GM19035 (cell line): ENCODE measurements at regions not wholly inside any gene's neighbourhood (a gene's known extent, or its start where the extent isn't known, plus 50 kb on each side); places are given as distances from the start of the nearest gene placed in this dataset.
"Not testable (repeated sequence)": the region's sequence is repeated elsewhere in the genome, so short reads cannot be mapped to it uniquely, and the experiment has no call there.

Experiments used
- ATAC-seq: cut with Tn5 transposase; IDR thresholded peaks from one replicate; pipeline ENCODE4 v1.9.1; 2021; ENCODE audit not compliant: unreplicated experiment

DNA sequence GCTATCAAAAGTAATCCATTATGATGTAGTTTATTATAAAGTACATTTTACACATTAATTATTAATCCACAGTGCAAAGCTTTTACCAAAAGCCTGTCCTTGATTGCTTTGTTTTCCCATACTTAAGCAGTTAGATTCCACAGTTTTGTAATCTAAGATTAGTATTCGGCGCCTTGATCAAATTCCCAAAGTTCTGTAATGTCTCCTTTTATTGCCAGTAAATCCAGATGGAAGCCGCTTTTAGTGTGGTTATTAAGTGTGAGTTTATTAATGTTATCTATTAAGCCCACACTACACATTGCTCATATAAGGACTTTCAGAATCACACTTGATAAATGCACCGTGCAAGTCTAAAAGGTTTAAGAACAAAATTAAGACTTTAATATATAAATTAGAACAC is 199.2 kb upstream of the PKN2 start:
- no peak for ATAC-seq

DNA sequence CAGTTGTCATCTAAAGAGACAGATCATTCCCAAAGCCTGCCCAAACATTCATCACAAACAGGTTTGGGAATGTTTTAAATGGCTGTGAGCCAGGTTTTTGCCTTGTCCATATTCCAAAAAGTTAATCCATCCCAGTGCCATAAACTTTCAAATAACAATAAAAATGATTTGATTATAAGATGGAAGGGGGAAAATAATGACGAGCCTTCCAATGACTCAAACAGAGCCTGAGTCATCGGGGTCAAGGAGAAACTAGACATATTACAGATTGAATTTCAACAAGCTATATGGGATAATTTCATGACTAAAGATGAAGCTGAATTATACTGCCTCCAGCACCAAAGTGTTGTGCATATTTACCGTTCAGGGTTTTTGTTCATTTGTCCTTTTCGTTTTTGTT is 195.8 kb upstream of the PKN2 start:
- no peak for ATAC-seq

DNA sequence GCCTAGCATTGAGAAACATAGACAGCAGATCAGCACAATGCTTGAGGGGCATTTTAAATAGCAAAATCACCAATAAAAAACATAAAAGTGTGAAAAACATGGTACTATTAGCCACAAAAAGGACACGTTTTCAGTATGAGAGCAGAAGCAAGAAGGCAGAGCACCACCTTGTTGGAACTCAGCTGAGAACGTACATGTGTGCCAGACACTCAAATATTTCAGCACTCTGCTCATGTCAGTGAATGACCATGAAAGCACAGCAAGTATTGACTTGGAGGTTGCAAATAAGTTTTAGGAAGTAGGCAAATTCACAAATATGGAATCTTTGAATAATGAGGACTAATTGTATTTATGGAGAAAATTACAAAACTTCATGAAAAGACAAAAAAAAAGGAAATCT is 193.4 kb upstream of the PKN2 start:
- ATAC-seq, result no peak

DNA sequence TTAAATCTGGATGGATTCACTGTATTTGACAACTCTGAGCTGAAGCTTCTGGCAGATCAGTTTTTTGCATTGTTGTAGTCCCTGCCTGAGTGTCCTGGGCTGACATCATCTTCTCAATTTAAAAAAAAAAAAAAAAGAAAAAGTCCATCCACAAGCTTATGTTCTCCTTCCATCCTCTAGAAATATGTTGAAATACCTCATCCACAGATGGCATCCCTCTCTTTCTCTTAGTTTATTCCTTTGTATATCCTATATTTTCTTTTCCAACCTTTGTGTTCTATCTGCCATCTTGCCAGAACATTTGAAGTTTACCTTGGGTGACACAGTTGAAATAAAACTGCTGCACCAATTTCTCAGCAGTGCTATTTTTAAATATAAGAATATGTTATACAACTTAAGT is 184.4 kb upstream of the PKN2 start:
- no peak for ATAC-seq

DNA sequence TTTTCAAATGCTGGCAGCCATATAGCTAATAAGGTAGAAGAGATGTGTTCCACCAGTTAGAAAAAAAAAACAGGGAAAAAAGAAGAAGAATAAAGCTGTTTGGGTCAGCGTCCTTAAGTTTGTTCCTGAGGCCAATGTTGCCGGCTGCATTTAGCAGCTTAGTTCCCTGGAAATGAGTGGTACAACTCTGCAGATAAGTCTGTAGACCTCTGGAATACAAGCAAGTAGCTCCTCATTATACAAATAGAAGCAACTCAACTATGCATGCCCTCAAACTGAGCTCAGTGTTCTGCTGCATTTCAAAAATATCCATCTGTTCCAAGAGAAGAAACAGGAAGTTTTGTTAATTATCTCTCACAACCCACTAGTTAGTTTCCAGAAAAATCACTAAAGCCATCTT is 181.2 kb upstream of the PKN2 start:
- ATAC-seq, result no peak

DNA sequence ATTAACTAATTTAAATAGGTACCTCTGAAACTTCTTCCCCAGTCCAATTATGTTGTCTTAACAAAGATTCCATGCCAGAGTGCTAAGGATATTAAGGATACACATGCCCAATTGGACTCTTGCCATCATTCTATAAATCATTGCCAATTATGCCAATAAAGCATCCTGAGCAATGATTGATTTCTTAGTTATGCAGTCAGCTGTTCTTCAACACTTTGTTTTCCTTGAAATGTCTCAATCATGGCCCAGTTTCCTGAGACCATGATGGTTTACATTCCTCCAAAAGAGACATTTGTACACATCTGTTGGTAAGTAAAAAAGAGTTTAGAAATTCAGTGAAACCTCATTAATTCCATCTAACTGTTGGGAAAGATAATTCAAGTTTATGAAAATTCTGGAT is 180.4 kb upstream of the PKN2 start:
- ATAC-seq, result no peak

DNA sequence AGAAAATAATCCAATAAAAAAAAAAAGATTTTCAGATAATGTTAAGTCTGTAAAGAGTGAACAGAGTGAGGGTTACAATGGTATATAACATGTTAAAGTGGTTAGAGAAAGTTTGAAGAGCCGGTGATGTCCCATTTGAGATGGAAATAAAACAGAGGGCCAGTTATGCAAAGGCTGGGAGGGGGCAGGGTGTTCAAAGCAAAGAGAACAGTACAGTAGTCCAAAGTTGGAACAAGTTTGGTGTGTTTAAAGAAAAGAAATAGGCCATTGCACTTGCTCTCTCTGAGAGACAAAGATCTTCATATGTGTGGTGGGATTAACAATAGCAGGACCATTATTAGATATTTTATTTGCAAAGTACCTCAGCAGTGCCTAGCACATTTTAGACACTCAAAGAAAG is 179.5 kb upstream of the PKN2 start:
- ATAC-seq, result no peak

DNA sequence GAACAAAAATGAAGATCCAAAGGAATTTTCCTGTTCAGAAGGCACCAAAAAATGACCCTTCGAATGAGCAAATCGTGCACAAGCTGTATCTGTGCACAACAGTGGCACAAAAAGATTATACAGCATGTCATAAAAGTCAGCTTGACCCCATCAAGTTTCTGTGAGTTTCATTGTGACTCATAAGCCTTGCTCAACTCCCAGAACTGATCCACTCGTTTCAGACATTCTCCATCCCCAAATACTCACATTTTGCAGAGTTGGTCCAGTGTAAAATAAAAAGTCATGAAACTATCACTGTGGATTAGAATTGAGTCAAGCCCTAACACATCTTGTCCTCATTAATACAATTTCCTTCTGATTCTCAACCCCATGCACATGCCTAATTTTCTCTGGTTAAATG is 174.7 kb upstream of the PKN2 start:
- ATAC-seq, result no peak

DNA sequence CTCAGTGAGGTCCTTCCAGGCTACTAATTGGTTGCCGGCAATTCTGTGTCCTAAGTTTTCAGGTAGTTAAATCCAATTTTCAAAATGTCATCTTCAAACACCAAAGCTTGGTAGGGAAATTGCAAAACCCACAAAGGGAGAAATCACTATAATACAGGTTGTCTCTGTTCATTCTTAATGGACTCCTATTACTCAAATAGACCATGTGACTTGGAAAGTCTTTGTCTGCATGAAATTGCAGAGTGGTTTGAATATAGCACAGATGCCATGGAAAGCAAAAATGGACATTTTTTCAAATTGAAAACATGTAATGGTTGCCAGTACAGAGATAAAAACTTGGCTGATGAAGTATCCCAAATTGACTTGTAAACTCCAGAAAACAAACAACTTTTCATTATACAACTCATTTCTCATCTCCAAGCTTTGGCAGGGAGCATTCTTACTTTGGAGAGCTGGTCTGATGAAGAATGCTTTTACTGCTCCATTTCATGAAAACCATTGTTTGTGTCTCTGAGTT is 169.5 kb upstream of the PKN2 start:
- no peak for ATAC-seq

DNA sequence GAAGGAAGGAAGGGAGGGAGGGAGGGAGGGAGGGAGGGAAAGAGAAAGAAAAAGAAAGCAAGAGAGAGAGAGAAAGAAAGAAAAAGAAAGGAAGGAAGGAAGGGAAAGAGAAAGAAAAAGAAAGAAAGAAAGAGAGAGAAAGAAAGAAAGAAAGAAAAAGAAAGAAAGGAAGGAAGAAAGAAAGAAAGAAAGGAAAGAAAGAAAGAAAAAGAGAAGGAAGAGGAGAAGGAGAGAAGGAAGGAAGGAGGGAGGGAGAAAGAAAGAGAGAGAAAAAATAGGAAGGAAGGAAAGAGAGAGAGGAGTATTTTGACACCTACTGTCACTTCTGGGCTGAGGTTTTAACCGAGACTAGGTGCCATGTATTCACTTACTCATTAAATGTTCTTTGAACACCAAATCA is 166.6 kb upstream of the PKN2 start:
- ATAC-seq, result not testable (repeated sequence)

DNA sequence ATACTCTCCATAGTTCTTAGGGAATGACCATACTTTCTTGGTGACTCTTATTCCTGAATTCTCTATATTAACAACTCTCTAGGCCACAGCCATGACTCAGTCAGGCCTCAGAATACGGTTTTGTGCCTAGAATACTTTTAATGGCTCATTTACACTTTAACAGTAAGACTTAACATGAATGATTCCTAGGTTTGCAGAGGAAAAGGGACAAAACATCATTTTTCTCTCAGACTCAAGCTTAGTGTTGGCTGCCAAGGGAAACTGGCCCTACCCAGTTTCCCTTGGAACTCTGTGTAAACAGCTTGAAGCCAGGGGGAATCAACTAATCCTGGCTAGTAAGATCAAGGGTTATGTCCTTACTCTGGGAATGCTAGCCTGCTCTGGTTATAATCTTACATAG is 164.9 kb upstream of the PKN2 start:
- no peak for ATAC-seq

DNA sequence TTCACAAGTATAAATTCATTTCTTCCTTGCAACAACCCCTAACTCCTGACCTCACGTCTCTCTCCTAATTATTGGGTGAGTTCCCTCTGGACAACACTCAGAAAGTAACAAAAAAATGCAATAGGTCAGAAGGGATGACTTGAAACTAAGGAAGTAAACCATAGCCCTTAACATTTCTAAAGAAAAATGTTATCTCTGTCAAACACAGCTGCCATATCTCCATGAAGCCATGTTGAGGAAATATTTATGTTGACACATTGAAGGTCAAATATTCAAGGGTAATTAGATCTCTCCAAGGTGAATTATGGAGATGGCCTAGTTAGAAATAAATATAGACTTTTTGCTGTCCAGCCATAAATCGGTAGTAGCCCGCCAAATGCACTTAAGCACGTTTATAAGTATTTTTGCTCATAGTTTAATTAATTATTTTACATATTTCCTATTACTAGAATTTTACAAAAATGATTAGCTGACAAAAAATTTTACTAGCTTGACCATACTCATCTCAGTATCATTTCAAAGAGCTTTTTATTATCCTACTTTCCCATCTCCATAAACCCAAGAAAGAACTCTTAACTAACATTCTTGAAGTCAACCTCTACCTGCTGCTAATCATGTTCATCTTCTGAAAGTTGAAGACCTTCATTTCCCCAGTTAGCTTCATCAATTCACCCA is 160.1 kb upstream of the PKN2 start:
- no peak for ATAC-seq

DNA sequence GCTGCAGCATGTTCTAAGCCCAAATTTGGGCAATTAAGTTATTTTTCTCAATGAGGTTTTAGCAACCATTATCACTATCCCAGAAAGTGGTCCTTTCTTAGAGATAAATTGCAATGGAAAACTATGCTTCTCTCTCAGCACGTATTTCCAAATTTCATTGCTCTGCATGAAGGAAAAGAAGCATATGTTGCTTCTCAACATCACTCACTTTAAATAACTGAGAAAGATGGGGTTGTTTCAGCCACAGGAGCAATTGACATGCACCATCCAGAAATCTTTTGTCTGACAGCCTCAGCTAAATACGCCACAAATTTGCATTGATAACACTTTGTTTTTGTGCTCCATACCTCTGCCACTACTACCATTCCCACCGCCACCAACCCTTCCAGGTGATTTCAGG is 157.6 kb upstream of the PKN2 start:
- ATAC-seq, result no peak

DNA sequence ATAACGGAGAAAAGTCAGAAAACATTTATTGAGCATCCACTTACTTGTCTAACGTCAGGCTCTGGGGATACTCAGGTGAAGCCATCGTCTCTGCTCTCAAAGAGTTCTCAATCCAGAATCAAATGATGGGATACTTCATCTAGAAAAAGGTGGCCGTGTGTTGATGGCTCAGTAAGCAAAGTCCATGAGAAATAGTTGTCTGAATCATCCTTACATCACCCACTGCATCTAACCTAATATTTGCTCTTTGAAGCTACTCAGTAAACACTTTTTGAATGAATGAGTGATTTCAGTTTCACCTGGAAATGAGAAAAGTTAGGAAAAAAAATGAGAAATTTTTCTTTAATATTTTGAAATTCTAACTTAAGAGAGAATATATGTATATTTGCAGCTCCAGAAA is 155.3 kb upstream of the PKN2 start:
- ATAC-seq, result no peak

DNA sequence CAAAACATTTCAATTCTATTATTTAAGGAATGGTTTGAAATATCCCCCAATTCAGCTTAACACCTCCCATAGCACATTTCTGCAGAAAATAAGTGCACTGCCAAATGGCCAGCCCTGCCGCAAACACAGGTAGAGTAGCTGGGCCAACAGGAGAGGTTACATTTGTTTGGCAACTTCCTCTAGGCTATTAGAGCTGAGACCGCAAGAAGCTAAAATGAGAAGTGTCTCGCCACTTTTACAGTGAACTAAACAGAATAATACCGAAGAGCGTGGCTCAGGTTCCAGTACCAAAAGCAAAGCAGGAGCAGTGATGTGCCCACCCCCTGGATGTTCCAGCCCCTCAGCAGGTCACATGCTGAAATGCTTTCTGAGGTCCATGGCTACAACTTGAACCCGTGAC is 154.5 kb upstream of the PKN2 start:
- no peak for ATAC-seq

DNA sequence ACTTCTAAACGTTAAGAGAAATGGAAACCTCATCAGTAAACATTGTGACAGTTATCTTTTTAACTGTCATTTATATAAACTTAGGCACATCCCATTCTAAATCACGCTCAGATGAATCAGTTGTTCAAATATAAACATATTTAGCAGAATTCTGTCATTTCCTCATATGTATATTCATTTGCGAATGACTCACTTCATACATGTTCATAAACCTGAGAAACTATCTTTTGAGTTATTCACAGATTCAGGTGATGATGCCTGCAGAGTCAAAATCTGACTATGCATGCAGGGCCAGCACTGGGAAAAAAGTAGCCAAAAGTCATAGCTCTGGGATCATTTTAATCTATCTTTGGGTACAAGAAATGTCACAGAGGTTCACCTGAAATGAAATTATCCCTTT is 153.8 kb upstream of the PKN2 start:
- ATAC-seq, result no peak

DNA sequence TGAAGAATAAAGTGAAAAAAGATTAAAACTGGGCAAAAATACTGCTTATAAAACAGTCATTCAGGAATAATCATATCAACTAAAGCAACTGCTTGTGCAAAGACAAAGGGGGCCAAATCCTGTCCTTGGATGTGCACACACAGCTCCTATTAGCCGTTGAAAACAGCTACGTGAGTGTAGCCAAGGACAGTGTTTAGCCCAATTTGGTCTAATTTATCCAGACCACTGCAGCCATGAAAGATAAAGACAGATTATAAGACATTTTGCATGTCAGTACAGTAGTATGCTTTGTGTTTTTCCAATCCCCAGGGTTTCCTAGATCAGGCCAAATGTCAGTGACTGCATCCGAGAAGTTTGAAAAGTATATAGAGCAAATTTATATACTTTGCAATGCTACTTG is 146.3 kb upstream of the PKN2 start:
- ATAC-seq, result no peak

DNA sequence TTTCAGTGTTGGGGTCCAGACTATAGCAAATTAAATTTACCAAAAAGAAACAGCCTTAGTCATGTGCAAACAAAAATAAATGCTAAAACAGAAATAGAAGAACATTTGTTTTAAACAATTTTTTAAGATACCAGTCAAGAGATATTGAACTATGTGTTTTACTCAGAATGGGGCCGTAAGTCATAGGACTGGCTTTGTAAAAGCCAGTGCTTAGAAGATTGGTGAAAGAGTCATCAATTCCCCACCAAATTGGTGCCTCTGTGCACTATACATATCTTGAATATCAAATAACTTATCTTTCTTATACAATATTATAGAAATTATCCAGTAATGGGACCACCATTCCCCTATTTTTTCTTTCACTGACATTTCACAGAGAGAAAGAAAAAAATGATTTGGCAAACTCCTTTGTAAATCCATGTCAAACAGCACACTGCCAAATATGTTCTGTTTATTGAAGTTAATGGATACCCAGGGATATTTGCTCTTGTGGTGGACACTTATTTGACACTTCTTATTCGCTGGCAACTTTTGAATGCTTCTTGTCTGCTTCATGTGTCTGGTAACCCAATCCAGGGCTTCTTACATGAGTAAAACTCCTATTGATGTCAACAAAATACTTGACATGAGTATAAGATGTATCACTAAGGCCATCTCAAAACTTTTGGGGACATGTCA is 145.7 kb upstream of the PKN2 start:
- ATAC-seq, result no peak

DNA sequence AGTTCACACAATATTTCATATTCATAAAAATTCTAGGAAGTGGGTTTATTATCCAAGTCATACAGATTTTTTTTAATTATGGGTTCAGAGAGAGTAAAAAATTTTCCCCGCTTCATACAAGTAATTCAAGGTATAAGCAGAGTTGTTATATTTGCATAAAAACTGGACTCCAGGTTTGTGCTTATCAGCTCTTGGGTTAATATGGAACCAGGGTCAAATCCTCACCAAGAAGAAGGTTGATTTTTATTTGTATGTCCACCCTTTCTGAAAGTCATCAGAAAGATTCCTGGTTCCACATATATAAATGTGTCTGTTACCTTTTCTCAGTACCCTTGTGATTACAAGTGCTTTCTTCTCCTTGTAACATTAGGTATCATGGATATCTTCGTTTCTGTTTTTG is 143.8 kb upstream of the PKN2 start:
- ATAC-seq, result no peak

DNA sequence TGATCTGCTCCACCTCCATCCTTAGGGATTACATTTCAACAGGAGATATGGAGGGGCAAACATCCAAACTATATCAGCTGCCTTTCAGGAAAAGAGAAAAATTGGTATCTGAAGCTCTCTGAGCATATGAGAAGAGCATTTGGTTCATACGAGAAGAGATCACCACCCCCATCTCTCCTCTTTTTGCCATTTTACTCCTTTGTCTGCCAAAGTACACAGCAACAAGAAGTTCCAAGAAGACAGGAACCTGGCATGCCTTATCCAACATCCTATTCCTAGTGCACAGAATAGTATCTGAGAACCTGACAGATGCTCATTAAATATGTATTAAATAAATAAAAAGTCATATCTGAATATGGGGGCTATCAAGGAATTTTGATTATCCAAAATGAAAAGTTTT is 142.5 kb upstream of the PKN2 start:
- ATAC-seq, result no peak

DNA sequence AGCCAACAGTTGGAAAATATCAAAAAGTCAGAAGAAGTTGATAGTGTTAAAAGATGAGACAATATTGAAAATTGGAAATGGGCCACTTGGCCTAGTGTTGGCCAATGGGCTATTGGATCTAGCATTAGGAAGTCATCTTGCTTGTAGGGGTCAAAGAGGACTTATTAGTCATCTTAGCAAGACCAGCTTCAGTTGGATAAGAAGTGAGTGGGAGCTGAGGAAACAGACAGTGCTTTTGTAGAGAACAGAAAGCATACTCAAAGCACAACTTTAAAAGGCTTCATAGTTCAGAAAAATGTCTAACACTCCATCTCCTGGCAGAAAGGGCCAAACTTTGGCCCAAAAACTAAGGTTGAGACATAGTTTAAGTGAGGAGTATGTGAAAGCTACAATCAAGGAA is 139.9 kb upstream of the PKN2 start:
- ATAC-seq, result no peak

DNA sequence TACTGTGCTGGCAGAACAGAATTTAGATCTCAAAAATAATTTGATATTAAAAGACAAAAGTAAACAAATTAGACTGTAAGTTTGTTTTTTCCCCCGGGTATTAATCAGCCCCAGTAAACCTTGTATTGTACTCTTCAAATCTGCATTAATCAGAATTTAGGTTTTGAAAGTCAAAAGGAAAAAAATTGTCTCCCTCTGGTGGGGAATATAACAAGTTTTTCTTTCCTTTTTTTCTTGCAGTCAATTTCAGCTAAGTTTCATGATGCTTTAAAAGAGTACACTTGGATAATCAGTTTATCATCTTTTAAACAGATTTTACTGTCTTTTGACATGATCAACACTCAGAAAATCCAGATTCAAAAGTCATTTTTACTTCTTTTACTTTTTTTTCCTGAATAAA is 134.5 kb upstream of the PKN2 start:
- ATAC-seq, result no peak

DNA sequence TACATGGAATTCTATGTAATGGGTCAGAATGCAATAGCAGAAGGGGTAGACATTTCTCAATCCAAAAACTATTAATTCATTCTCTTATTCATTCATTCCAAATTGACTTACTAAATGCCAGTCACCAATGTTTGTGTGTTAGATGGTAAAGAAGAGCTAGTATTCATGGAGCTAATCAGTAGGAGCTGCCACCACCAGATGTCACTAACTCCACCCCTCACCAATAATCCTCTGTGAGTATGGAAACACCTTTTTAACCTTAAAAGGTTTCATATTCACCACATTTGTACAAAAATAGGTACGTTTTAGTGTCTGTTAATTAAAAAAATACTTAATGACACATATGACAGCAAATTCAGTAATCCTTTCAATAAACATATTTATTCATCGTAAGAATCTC is 131.8 kb upstream of the PKN2 start:
- ATAC-seq, result no peak
